HG03175 (cell line): ENCODE measurements at regions not wholly inside any gene's neighbourhood (a gene's known extent, or its start where the extent isn't known, plus 50 kb on each side); places are given as distances from the start of the nearest gene placed in this dataset.
"Not testable (repeated sequence)": the region's sequence is repeated elsewhere in the genome, so short reads cannot be mapped to it uniquely, and the experiment has no call there.

ENCODE experiments used
- ATAC-seq: cut with Tn5 transposase; IDR thresholded peaks from one replicate; pipeline ENCODE4 v1.9.1; 2021; ENCODE audit warnings: mild to moderate bottlenecking, moderate library complexity; ENCODE audit not compliant: unreplicated experiment

- no peak for ATAC-seq
Measured at GRCh38 chr3:193800138-193801043, 207.4 kb downstream of the OPA1 start.

DNA sequence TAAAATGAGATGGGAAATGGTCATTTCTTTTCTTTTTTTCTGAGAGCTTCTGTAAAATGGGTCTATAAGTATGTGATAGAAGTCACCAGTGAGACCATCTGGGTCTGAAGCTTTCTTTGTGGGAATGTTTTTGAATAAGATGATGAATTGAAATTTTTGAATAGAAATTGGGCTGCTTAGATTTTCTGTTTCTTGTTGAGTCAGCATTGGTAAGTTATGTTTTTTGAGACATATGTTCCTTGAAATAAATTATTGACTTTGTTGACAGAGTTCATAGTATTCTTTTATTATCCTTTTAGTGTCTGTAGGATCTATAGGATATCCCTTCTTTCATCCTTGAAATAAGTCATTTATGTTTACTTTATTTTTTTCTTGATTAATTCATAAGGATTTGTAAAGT, 208.1 kb downstream of the OPA1 start:
- ATAC-seq: no peak

DNA sequence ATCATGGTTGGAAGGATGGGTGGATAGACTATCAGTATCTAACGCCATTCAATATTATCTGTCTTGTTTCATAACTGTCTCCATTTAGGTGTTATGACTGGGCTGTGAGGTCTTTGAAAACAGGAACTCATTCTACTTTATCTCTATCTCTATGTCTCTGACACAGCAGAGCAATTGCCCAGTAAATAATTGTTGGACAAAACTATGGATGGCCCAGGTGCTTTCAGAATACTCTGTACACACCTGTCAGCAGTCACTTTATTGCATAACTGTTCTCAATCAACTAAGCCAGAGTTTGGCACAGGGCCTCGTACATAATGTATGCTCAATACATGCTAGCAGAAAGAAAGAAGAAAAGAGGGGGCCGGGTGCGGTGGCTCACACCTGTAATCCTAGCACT, 210.3 kb downstream of the OPA1 start:
- no peak for ATAC-seq

GRCh38 chr3:193805448-193805847, 212.4 kb downstream of the OPA1 start:
- ATAC-seq: no peak

DNA sequence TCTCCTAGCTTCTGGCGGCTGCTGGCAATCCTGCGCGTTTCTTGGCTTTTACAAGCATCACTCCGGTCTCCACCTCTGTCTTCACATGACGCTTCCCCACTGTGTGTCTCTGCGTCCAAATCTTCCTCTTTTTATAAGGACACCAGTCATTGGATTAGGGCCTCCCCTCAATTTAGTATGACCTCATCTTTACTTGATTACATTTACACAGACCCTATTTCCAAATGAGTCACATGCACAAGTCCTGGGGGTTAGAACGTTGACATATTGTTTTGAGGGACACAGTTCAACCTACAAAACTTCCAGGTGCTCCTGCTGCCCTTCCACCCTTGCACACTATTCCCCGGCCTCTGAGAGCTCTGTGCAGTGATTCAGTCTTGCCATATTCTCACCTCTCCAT, 215.3 kb downstream of the OPA1 start:
- no peak for ATAC-seq

- no peak for ATAC-seq
Measured at GRCh38 chr3:193809106-193809505, 216.1 kb downstream of the OPA1 start.

GRCh38 chr3:193812078-193812725, 219.2 kb downstream of the OPA1 start:
- no peak for ATAC-seq

- ATAC-seq: no peak
Measured at GRCh38 chr3:193812791-193813500, 219.9 kb downstream of the OPA1 start.

DNA sequence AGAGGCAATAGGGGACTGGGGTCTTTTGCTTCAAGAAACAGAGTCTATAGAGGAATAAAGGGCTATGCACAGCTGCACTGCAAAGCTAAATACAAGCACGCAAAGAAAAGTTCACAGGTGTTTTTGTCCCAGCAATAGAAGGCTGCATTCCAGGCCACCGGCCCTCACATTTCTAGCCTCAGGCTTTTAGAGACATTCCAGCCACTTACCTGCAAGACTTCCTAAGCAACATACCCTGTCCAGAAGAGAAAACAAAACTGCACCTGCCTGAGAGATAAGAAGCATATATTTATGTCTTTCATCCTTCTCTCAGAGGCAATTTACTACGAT, 220.5 kb downstream of the OPA1 start:
- no peak for ATAC-seq

DNA sequence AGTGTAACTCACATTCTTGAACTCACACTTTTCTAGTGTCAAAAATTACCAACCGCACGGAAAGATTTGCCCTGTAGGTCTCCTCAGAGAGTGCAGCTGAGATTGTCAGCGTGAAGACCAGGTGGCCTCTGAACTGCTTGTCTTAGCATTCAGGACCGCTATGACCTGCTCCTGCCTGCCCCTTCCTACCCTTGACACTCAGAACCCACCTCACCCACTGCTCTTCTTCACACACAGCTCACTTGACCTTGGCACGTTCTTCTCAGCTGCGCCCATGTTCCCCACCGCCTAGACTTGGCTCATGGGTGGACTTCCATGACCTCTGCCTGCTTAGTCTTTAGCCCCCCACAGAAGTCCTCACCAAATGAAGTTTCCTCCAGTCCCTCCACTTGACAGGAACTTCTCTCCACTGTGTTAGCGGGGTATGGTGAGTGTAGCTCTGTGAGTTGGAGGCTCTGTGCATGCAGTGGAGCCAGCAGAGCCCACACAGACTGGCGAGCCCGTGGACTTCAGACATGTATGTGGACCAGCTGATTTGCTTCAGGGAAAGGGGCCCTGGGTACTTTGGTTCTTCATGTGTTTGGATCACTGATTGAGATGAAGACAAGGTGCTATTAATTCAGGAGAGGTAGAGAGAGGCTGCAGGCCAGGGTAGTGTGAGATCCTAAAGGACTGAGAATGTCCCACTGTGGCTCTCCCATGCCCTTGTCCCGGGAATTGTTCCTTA, 221.3 kb downstream of the OPA1 start:
- ATAC-seq: no peak

- ATAC-seq: no peak
Measured at GRCh38 chr3:193815246-193816027, 222.4 kb downstream of the OPA1 start.

DNA sequence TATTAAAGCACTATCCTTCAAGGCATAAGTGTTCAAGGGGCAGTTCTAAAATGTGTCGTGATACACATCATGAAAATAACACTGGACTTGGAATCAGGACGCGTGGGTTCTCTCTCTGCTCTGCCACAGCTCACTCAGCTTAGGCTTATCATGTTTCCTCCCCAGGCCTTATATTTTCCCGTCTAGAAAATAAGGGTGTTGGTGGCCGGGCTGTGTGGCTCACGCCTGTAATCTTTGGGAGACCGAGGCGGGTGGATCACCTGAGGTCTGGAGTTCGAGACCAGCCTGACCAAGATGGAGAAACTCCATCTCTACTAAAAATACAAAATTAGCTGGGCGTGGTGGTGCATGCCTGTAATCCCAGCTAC, 223.0 kb downstream of the OPA1 start:
- no peak for ATAC-seq

- no peak for ATAC-seq
Measured at GRCh38 chr3:193816656-193817311, 223.8 kb downstream of the OPA1 start.

DNA sequence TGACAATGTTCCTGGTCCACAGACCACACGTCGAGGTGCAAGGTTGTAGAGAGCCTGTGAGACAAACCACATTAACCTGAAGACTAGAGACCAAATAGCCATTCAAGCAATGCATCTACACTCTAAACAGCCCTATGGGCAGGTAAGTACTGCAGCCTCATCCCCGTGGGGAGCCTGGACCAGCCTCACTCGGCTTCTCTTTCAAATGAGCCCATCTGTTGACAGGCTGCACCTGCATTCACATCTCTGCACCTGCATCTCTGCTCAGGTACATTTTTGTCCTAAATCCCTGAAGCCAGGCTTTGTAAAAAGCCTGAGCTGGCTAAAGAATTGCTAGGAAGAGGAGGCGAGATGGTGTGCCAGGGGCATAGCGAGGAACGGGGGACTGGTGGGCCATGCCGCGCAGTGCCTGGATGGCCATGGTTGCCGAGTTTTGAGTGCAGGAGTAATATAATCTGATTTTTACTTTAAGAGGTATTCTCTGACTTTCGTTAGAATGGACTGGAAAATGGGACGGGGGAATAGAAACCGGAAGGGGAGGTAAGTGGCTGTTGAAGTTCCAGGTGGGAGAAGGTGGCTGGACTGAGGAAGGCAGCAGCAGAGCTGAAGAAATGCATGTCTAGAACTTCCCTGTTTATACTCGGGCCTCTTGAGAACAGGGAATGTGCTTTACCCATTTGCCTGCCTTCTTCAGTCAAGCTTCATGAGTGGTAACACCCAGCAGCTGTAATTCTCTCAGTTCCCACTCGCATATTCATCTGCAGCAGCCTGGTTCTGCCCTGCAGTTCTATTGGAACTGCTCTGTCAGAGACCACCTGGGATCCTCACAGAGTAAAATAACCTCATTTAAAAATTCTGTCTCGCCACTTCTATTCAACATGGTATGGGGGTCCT, 226.4 kb downstream of the OPA1 start:
- no peak for ATAC-seq

DNA sequence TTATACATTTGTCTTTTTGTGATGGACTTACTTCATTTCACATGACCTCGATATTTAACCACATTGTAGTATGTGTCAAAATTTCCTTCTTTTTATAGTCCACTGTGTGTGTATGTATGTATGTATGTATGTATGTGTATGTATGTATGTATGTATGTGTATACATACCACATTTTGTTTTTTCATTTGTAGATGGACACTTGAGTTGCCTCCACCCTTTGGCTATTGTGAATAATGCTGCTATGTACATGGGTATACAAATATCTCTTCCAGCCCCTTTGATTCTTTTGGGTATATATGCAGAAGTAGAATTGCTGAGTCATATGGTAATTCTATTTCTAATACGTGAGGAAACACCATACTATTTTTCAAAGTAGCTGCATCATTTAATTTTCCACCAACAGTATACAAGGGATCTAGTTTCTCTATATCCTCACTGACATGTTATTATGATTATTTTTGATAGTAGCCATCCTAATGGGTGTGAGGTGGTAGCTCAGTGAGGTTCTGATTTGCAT, 228.2 kb downstream of the OPA1 start:
- no peak for ATAC-seq

GRCh38 chr3:193822492-193823212, 229.6 kb downstream of the OPA1 start:
- ATAC-seq: no peak

- ATAC-seq: not testable (repeated sequence)
Measured at GRCh38 chr3:193823213-193823605, 230.2 kb downstream of the OPA1 start.

DNA sequence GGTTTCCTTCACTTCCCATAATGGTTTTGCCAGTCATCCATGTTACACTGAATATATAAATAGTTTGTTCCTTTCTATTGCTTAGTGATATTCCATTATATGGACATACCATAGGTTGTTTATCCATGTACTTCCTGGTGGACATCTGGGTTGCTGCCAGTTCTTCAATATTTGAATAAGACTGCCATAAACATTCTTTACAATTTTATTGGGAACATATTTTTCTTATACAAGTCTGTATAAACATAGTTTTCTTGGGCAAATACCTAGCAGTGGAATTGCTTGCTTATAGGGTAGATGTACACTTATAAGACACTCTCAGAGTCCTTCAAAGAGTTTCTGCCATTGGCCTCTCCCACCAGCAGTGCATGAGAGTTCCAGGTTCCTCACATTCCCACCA, 231.4 kb downstream of the OPA1 start:
- no peak for ATAC-seq
